ENCODE measurements at regions not wholly inside any gene's neighbourhood (a gene's known extent, or its start where the extent isn't known, plus 50 kb on each side); places are given as distances from the start of the nearest gene placed in this dataset.

- DNase-seq (ENCODE audit: low spot score) = no peak
Observed at GRCh38 chr3:159536876-159537275, 451.8 kb upstream of the IL12A start.

GRCh38 chr3:159538507-159538906, 450.1 kb upstream of the IL12A start:
- no peak for DNase-seq (ENCODE audit: low spot score)

- no peak for DNase-seq (ENCODE audit: low spot score)
Observed at GRCh38 chr3:159540882-159541495, 447.6 kb upstream of the IL12A start.

- DNase-seq (ENCODE audit: low spot score) = peak; percentile 37
Observed at GRCh38 chr3:159548675-159549335, 439.8 kb upstream of the IL12A start.

- no peak for DNase-seq (ENCODE audit: low spot score)
Observed at GRCh38 chr3:159555205-159555604, 433.4 kb upstream of the IL12A start.

GRCh38 chr3:159559771-159560170, 428.9 kb upstream of the IL12A start:
- DNase-seq (ENCODE audit: low spot score) = peak; percentile 59

GRCh38 chr3:159560214-159560979, 428.2 kb upstream of the IL12A start:
- no peak for DNase-seq (ENCODE audit: low spot score)

GRCh38 chr3:159565313-159565712, 423.3 kb upstream of the IL12A start:
- DNase-seq (ENCODE audit: low spot score) = no peak

GRCh38 chr3:159583662-159584061, 405.0 kb upstream of the IL12A start:
- DNase-seq (ENCODE audit: low spot score) = no peak

- no peak for DNase-seq (ENCODE audit: low spot score)
Observed at GRCh38 chr3:159584421-159584820, 404.2 kb upstream of the IL12A start.

- DNase-seq (ENCODE audit: low spot score) = peak; percentile 61
Observed at GRCh38 chr3:159586571-159587202, 401.9 kb upstream of the IL12A start.

- no peak for DNase-seq (ENCODE audit: low spot score)
Observed at GRCh38 chr3:159593927-159594605, 394.6 kb upstream of the IL12A start.

GRCh38 chr3:159600291-159600690, 388.3 kb upstream of the IL12A start:
- DNase-seq (ENCODE audit: low spot score) = no peak

- no peak for DNase-seq (ENCODE audit: low spot score)
Observed at GRCh38 chr3:159604151-159604581, 384.5 kb upstream of the IL12A start.

GRCh38 chr3:159605101-159605500, 383.5 kb upstream of the IL12A start:
- no peak for DNase-seq (ENCODE audit: low spot score)

- no peak for DNase-seq (ENCODE audit: low spot score)
Observed at GRCh38 chr3:159605776-159606175, 382.9 kb upstream of the IL12A start.

- DNase-seq (ENCODE audit: low spot score) = no peak
Observed at GRCh38 chr3:159607856-159608255, 380.8 kb upstream of the IL12A start.

GRCh38 chr3:159608311-159608710, 380.3 kb upstream of the IL12A start:
- no peak for DNase-seq (ENCODE audit: low spot score)

- no peak for DNase-seq (ENCODE audit: low spot score)
Observed at GRCh38 chr3:159609625-159610024, 379.0 kb upstream of the IL12A start.

GRCh38 chr3:159616234-159616825, 372.3 kb upstream of the IL12A start:
- DNase-seq (ENCODE audit: low spot score) = peak; percentile 65

- peak; percentile 22 for DNase-seq (ENCODE audit: low spot score)
Observed at GRCh38 chr3:159619341-159619885, 369.2 kb upstream of the IL12A start.

All from COLO829 (cell line).